SK-N-SH treated with all-trans-retinoic acid at 6 μM for 48 hours (cell line): ENCODE measurements at regions not wholly inside any gene's neighbourhood (a gene's known extent, or its start where the extent isn't known, plus 50 kb on each side); places are given as distances from the start of the nearest gene placed in this dataset.

Experiments used
- ARNTL ChIP-seq: fragments of 450-650 bp; formaldehyde crosslinking; IDR thresholded peaks from 2 replicates; pipeline ENCODE4 v1.5.0; 2020; ENCODE audit warnings: low read depth, mild to moderate bottlenecking, moderate library complexity, borderline replicate concordance
- CREB5 ChIP-seq: fragments of 250-450 bp; sonication (Bioruptor Pico); IDR thresholded peaks from 2 replicates; pipeline ENCODE4 v1.5.1; 2020; ENCODE audit warnings: low read depth, mild to moderate bottlenecking, moderate library complexity
- GLIS3 ChIP-seq: fragments of 250-450 bp; sonication (Bioruptor Pico); IDR thresholded peaks from 2 replicates; pipeline ENCODE4 v1.5.0; 2020; ENCODE audit warnings: mild to moderate bottlenecking, moderate library complexity
- POU6F1 ChIP-seq: fragments of 250-450 bp; sonication (Bioruptor Pico); IDR thresholded peaks from 2 replicates; pipeline ENCODE4 v1.8.0; 2021; ENCODE audit warnings: low read depth, mild to moderate bottlenecking, moderate library complexity, borderline replicate concordance
- TCF4 ChIP-seq: fragments of 250-450 bp; sonication (Bioruptor Pico); IDR thresholded peaks from 2 replicates; pipeline ENCODE4 v1.8.0; 2021; ENCODE audit warnings: mild to moderate bottlenecking, moderate library complexity, borderline replicate concordance
- ZFP30 ChIP-seq: fragments of 450-650 bp; formaldehyde crosslinking; IDR thresholded peaks from 2 replicates; pipeline ENCODE4 v1.5.0; 2022; ENCODE audit warnings: mild to moderate bottlenecking, moderate library complexity
- ZNF565 ChIP-seq: fragments of 450-650 bp; formaldehyde crosslinking; conservative IDR thresholded peaks from 2 replicates; pipeline ENCODE4 v1.5.0; 2020; ENCODE audit warnings: low read depth, mild to moderate bottlenecking, moderate library complexity

GRCh38 chr19:13681509-13681908 lies 82.8 kb upstream of the MRI1 start:
- TF ChIP-seq CREB5 (CRISPR knock-in tag) (no peak), ARNTL (CRISPR knock-in tag) (no peak), TCF4 (CRISPR knock-in tag) (no peak), GLIS3 (no peak), ZFP30 (CRISPR knock-in tag) (no peak), ZNF565 (CRISPR knock-in tag) (no peak), POU6F1 (no peak)
